ENCODE measurements at regions not wholly inside any gene's neighbourhood (a gene's known extent, or its start where the extent isn't known, plus 50 kb on each side); places are given as distances from the start of the nearest gene placed in this dataset.

DNA sequence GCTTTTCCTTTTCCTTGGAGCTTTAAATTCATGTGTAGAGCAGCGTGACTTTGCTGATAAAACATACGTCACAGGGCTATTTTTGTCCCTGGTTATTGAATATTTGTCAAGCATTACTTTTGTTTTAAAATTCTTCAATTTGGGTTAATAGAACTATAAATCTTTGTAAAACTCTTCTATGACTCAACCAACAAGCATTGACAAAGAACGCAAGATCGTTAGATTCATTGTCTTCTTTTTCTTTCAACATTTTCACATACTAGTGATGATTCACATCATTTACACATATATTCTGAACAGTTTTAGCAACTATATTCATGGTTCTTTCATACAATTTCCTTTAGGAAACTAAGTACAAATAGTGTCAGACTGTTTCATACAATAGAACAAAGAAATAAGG, 72.0 kb upstream of the GPM6A start:
- DNase-seq (ENCODE audit: low read depth) (no peak), FAIRE-seq (no peak)
- Histone ChIP-seq H3K36me3 (ENCODE audit: control insufficient read depth, insufficient read depth, low read length) (no peaks in the 10 kb centered on the region), H3K4me3 (ENCODE audit: low read depth, low read length) (no peak overlapping the region), H3K27me3 (ENCODE audit: control insufficient read depth, insufficient read depth, low read length) (no peaks in the 10 kb centered on the region)
- TF ChIP-seq, protein P1, sequence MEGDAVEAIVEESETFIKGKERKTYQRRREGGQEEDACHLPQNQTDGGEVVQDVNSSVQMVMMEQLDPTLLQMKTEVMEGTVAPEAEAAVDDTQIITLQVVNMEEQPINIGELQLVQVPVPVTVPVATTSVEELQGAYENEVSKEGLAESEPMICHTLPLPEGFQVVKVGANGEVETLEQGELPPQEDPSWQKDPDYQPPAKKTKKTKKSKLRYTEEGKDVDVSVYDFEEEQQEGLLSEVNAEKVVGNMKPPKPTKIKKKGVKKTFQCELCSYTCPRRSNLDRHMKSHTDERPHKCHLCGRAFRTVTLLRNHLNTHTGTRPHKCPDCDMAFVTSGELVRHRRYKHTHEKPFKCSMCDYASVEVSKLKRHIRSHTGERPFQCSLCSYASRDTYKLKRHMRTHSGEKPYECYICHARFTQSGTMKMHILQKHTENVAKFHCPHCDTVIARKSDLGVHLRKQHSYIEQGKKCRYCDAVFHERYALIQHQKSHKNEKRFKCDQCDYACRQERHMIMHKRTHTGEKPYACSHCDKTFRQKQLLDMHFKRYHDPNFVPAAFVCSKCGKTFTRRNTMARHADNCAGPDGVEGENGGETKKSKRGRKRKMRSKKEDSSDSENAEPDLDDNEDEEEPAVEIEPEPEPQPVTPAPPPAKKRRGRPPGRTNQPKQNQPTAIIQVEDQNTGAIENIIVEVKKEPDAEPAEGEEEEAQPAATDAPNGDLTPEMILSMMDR (IDR thresholded peaks at IDR 0.05; ENCODE audit: insufficient read depth, low read length, severe bottlenecking): no peak

DNA sequence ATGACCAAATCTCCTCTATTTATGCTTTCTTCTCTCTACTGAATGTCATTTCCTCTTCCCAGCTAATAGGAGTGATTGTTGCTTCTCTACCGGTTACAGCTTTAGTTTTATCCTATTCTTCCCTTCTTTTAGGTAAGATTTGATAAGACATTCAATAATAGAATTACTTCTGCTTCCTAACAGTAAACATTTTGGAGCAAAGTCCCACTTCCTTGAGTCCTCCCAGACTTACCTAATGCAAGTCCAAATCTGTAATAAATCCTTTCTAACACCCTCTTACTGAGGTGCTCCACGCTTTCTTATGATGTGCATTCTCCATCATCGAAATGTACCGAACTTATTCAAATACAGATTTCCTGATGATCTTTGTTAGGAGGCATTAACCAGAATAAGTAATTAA, 79.2 kb upstream of the GPM6A start:
- FAIRE-seq (no peak), DNase-seq (ENCODE audit: low read depth) (no peak)
- Histone ChIP-seq H3K4me3 (ENCODE audit: low read depth, low read length) (no peak overlapping the region), H3K27me3 (ENCODE audit: control insufficient read depth, insufficient read depth, low read length) (no peaks in the 10 kb centered on the region), H3K36me3 (ENCODE audit: control insufficient read depth, insufficient read depth, low read length) (no peaks in the 10 kb centered on the region)
- TF ChIP-seq, protein P1 (IDR thresholded peaks at IDR 0.05; ENCODE audit: insufficient read depth, low read length, severe bottlenecking): no peak

DNA sequence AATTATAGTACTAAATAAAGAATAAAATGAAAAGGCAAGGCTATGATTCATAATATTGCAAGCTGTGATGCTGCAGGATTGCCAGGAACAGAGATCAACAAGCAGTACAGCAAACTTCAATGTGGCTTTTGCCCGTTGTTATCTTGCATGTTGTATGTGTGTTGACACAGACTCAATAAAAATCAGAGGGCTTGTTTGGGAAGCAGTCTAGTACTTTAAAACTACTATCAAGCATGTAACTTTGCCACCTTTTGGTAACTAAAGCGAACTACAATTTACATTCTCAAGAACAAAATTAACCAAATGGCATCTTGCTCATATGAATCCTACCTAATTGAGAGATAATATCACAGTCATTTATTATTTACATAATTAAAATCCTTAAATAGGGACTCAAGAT, 79.8 kb upstream of the GPM6A start:
- H3K27me3 ChIP-seq (ENCODE audit: control insufficient read depth, insufficient read depth, low read length): no peaks in the 10 kb centered on the region
- FAIRE-seq: no peak
- DNase-seq (ENCODE audit: low read depth): peak; percentile 26

DNA sequence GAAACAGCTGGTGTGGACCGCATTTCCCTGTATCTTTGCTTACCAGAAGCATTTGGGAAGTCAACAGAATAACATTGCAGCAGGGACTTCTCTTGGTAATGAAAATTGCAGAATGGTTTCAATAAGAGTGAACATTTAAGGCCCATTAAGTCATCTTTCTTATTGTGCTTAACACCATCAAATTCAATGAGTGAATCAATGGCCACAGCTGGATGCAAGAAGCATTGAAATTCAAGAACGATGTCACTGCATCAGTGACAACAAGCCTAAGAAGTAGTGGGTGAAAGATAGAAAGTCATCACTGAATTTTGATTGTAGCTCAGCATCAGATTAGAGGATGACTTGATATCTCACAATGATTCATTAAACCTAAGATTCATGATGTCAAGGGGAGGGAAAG, 93.9 kb upstream of the GPM6A start:
- H3K4me3 ChIP-seq (ENCODE audit: low read depth, low read length): no peak overlapping the region
- no peaks in the 10 kb centered on the region for H3K36me3 ChIP-seq (ENCODE audit: control insufficient read depth, insufficient read depth, low read length)
- TF ChIP-seq, protein P1 (IDR thresholded peaks at IDR 0.05; ENCODE audit: insufficient read depth, low read length, severe bottlenecking): no peak
- H3K27me3 ChIP-seq (ENCODE audit: control insufficient read depth, insufficient read depth, low read length): no peaks in the 10 kb centered on the region
- no peak for FAIRE-seq
- DNase-seq (ENCODE audit: low read depth): no peak

More for the DNA sequence above, 79.8 kb upstream of the GPM6A start:
- Histone ChIP-seq H3K4me3 (ENCODE audit: low read depth, low read length) (no peak overlapping the region), H3K36me3 (ENCODE audit: control insufficient read depth, insufficient read depth, low read length) (no peaks in the 10 kb centered on the region)
- TF ChIP-seq, protein P1 (IDR thresholded peaks at IDR 0.05; ENCODE audit: insufficient read depth, low read length, severe bottlenecking): no peak

DNA sequence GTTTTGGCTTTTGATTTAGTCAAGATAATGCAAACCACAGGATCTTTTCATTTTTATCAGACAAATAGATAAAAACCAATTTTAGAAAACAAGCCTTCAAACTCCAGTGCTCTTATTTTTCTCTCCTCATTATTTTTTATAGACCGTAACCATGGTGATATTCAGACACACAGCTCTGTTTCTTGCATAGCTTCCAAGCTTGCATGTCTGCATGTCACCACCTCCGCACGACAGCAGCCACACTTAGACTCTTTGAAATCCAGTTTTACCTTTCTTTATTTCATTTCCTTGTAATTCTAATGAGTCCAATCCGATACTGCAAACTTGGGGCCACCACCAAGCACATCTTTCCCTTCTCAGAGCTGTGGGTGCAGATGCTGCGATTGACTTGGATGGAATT, 94.3 kb upstream of the GPM6A start:
- Histone ChIP-seq H3K36me3 (ENCODE audit: control insufficient read depth, insufficient read depth, low read length) (no peaks in the 10 kb centered on the region), H3K4me3 (ENCODE audit: low read depth, low read length) (no peak overlapping the region), H3K27me3 (ENCODE audit: control insufficient read depth, insufficient read depth, low read length) (no peaks in the 10 kb centered on the region)
- TF ChIP-seq, protein P1 (IDR thresholded peaks at IDR 0.05; ENCODE audit: insufficient read depth, low read length, severe bottlenecking): no peak
- no peak for FAIRE-seq
- DNase-seq (ENCODE audit: low read depth): no peak

DNA sequence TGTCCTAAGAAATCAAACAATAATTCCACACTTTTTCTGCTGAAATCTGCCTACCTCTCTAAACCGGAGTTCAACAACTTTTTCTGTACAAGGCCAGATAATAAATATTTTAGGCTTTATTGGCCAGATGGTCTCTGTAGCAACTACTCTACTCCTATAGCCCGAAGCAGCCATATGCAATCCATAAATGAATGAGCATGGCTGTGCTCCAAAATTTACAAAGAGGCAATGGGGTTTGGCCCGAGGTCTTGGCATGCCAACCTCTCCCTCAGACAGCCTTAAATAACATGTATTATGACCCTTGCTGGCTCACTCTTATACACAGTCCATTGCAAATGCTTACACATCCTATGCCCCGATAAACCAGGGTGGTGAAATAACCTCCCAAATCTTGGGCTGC, 98.6 kb upstream of the GPM6A start:
- TF ChIP-seq, protein P1 (IDR thresholded peaks at IDR 0.05; ENCODE audit: insufficient read depth, low read length, severe bottlenecking): no peak
- Histone ChIP-seq H3K4me3 (ENCODE audit: low read depth, low read length) (no peak overlapping the region), H3K36me3 (ENCODE audit: control insufficient read depth, insufficient read depth, low read length) (no peaks in the 10 kb centered on the region), H3K27me3 (ENCODE audit: control insufficient read depth, insufficient read depth, low read length) (no peaks in the 10 kb centered on the region)
- DNase-seq (ENCODE audit: low read depth): no peak
- FAIRE-seq: no peak

Data from bronchial epithelial cell (primary cell).